ENCODE measurements at regions not wholly inside any gene's neighbourhood (a gene's known extent, or its start where the extent isn't known, plus 50 kb on each side); places are given as distances from the start of the nearest gene placed in this dataset.
"Not testable (repeated sequence)": the region's sequence is repeated elsewhere in the genome, so short reads cannot be mapped to it uniquely, and the experiment has no call there.

GRCh38 chr17:77558846-77559626 lies 399.5 kb upstream of the TNRC6C start:
- no peak for TF ChIP-seq CTCF (IDR thresholded peaks at IDR 0.05; ENCODE audit: low read depth, low read length)
- DNase-seq (ENCODE audit: extremely low read depth, low read depth), result no peak

GRCh38 chr17:77560381-77560780 lies 398.1 kb upstream of the TNRC6C start:
- no peak for TF ChIP-seq CTCF (IDR thresholded peaks at IDR 0.05; ENCODE audit: low read depth, low read length)
- DNase-seq (ENCODE audit: extremely low read depth, low read depth), result no peak

- no peak for TF ChIP-seq CTCF (IDR thresholded peaks at IDR 0.05; ENCODE audit: low read depth, low read length)
- DNase-seq (ENCODE audit: extremely low read depth, low read depth), result no peak
These were observed 397.7 kb upstream of the TNRC6C start for GRCh38 chr17:77560841-77561240.

GRCh38 chr17:77562361-77562760 lies 396.1 kb upstream of the TNRC6C start:
- DNase-seq (ENCODE audit: extremely low read depth, low read depth), result not testable (repeated sequence)

- no peak for TF ChIP-seq CTCF (IDR thresholded peaks at IDR 0.05; ENCODE audit: low read depth, low read length)
- no peak for DNase-seq (ENCODE audit: extremely low read depth, low read depth)
These were observed 394.9 kb upstream of the TNRC6C start for GRCh38 chr17:77563439-77564102.

- DNase-seq (ENCODE audit: extremely low read depth, low read depth), result no peak
These were observed 394.1 kb upstream of the TNRC6C start for GRCh38 chr17:77564278-77564920.

GRCh38 chr17:77565166-77565565 lies 393.3 kb upstream of the TNRC6C start:
- no peak for DNase-seq (ENCODE audit: extremely low read depth, low read depth)
- TF ChIP-seq CTCF (IDR thresholded peaks at IDR 0.05; ENCODE audit: low read depth, low read length), result no peak

More at GRCh38 chr17:77564278-77564920, 394.1 kb upstream of the TNRC6C start:
- no peak for TF ChIP-seq CTCF (IDR thresholded peaks at IDR 0.05; ENCODE audit: low read depth, low read length)

Measured in AG09319 (cell line).